Cardiac fibroblast (primary cell): ENCODE measurements at regions not wholly inside any gene's neighbourhood (a gene's known extent, or its start where the extent isn't known, plus 50 kb on each side); places are given as distances from the start of the nearest gene placed in this dataset.

Experiments
- DNase-seq, 2 donors: peaks; one replicate each; pipeline versions ENCODE4 v3.0.0 to v3.0.0-alpha.2; 2010; ENCODE audit warnings: low read depth in 2 of 2
- H3K4me3 ChIP-seq, 2 donors: replicated peaks in 1 of 2; 1 replicate in 1 of 2; 2 replicates in 1 of 2; pipeline ENCODE4 v1.5.1; 2011; ENCODE audit warnings: low read depth in 2 of 2, low read length in 2 of 2, mild to moderate bottlenecking in 2 of 2, moderate library complexity in 1 of 2
- TF ChIP-seq, protein P1 (sequence below): IDR thresholded peaks from one replicate; pipeline ENCODE4 v1.5.1; 2011; ENCODE audit warnings: low read depth, mild to moderate bottlenecking, low read length, inconsistent platforms

DNA sequence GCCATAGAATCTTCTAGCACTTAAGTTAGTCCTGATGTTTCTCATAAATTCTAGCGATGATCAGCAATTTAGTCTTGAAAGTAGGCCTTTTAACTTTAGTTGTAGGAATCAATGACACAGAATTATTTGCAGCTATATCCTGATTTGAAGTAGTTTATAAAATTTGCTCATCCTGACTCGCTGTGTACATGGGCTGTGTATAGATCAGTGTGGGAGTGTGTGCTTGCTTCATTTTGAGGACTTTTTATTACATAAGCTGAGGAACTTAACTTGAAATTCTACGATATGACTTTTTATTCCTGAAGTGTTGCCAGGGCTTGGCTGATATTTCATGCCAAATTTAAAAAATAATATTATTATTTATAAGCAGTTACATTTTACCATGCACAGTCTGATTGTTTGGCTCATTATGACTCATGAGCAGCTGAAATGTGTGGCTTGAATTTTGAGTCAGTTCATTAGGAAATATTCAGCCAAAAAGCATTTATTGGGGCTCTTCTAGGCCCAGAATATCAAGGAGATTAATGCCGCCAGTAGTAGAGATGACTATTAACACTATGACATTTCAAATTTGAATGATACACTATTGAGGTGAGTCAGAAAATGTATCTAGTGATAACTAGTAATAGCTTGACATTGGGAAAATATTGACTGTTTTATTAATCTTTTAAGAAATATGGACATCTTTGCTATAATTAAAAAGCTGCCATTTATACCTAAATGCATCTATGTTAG, 128.9 kb upstream of the LIMCH1 start:
- DNase-seq, result peak in 1 of 2 donors; percentile 13
- TF ChIP-seq, protein P1, sequence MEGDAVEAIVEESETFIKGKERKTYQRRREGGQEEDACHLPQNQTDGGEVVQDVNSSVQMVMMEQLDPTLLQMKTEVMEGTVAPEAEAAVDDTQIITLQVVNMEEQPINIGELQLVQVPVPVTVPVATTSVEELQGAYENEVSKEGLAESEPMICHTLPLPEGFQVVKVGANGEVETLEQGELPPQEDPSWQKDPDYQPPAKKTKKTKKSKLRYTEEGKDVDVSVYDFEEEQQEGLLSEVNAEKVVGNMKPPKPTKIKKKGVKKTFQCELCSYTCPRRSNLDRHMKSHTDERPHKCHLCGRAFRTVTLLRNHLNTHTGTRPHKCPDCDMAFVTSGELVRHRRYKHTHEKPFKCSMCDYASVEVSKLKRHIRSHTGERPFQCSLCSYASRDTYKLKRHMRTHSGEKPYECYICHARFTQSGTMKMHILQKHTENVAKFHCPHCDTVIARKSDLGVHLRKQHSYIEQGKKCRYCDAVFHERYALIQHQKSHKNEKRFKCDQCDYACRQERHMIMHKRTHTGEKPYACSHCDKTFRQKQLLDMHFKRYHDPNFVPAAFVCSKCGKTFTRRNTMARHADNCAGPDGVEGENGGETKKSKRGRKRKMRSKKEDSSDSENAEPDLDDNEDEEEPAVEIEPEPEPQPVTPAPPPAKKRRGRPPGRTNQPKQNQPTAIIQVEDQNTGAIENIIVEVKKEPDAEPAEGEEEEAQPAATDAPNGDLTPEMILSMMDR, result no peak
- H3K4me3 ChIP-seq, result no peak overlapping the region

DNA sequence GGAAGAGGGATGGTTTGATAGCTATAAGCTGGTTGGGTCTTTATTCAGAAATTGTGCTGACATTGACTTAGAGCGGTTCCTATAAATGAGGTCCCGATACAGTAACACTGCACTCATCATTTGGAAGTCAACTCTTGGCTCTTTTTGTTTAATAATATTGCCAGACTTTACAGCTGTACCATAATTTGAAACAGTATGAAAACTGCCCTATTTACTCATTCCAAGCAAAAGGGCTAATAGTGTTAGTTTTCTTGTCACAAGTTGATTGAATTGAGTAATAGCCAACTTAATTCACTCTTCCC, 128.4 kb upstream of the LIMCH1 start:
- no peak overlapping the region for H3K4me3 ChIP-seq
- TF ChIP-seq, protein P1, result no peak
- no peak for DNase-seq

DNA sequence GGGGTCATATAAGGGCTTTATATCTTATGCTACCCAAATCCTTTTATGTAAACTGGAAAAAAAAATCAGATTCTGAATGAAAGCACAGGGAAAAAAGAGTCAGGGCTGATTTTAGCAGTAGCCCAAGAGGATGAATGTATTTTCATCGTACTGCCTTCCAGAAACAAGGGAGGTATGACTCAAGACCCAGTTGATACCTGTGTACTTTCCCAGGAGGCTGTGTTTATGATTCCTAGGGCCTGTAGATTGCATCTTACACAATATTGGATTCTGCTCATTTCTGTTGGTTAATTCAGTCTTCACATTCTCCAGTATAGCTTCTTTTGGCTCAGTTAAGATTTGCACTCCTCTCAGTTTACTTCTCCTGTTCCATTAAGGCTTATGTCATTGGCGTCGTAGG, 127.9 kb upstream of the LIMCH1 start:
- DNase-seq, result peak; percentile 16 to 18
- TF ChIP-seq, protein P1, result no peak
- H3K4me3 ChIP-seq, result no peak overlapping the region

DNA sequence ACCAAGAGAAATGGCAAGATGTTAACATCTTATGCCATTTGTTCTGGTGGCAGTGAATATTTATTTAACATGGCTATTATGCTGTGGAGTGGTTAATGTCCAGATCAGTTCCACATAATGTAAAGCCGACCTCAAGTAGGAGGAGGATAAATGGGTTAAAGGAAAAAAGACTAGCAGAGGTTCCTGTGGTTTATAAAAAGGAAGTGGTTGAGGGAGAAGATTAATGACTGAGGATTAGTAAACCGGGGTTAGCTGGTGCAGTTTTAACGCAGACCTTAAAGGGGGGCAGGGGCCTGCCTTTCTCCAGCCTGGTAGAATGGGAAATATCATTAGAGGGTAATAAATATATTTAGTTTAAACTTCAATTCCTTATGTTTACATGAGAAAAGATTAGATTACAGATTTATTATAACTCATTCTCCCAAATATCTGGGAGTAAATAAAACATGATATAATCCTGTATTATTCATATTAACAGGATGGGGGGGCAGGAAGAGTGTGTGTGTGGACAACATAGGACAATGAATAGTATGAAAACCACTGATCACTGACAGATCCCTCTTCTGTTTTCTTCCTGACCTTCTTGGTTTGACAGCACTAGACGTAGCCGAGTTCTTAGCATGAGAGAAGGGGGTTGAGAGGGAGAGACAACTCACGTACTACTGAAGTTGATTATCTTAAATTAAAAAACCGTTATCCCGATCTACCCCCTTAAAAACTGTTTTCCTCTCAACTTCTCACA, 124.1 kb upstream of the LIMCH1 start:
- DNase-seq, result peak in 1 of 2 donors; percentile 15
- H3K4me3 ChIP-seq, result no peak overlapping the region
- TF ChIP-seq, protein P1, result no peak

DNA sequence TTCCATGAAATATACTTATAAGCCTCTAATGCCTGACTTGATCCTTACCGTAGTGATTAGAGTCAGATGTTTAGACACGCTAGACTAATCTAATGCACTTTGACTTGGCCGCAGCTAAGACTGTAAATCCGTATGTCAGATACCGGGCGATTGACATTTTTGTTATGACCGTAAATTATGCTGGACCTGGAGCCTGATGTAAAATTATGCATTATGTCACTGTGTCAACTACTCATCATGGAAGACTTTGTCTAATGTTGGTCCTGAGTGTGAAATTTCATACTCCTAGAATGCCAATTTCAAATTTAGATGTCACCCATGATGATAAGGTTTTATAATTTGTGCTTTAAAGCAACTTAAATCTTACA, 123.6 kb upstream of the LIMCH1 start:
- no peak for DNase-seq
- TF ChIP-seq, protein P1, result no peak
- no peak overlapping the region for H3K4me3 ChIP-seq

DNA sequence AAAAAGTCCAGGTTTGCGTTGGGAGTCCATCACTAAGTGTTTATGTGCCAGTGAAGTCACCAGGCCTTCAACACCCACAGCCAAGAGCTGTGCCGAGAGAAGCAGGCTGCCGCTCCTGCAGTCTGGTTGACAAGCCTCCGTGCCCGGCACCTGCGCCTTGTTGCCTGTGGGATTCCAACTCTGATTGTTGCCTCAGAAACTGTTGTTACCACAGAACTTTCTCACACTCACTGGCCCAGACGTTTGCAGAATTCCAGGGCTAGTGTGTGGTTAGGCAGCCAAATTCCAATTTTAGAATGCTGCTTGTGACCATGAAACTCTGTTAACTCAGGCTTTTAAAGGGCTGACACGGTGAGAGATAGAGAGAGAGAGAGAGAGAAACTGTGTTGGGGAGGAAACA, 119.5 kb upstream of the LIMCH1 start:
- TF ChIP-seq, protein P1, result no peak
- peak; percentile 32 to 66 for DNase-seq
- no peak overlapping the region for H3K4me3 ChIP-seq
